ENCODE measurements at regions not wholly inside any gene's neighbourhood (a gene's known extent, or its start where the extent isn't known, plus 50 kb on each side); places are given as distances from the start of the nearest gene placed in this dataset.

DNA sequence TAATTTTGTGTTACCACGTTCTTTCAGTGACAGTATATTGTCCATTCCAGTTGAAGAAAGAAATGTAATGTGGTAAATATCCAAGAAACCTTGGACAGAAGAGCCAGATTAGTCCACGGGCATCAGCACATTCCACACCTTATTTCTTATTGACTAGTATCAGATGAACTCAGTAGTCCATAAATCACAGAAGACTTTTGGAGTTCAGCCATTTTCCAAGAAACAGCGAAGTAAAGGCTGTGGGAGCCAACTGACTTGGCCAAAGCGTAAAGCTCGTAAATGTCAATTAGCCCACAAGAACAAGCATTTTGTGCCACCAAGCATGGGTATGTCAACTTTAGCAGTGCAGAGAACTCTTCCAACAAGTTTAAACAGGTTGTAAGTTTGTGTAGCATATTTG lies 60.2 kb upstream of the STARD4 start:
- DNase-seq: no peak
- Mint-ChIP-seq H3K27me3 (ENCODE audit: insufficient read depth) (no peaks in the 10 kb centered on the region), H3K4me1 (no peaks in the 10 kb centered on the region), H3K27ac (no peak overlapping the region), H3K36me3 (ENCODE audit: low read depth) (no peaks in the 10 kb centered on the region), H3K9me3 (no peaks in the 10 kb centered on the region), H3K4me3 (no peak overlapping the region)
- no peaks in the 10 kb centered on the region for H3K9me3 ChIP-seq (ENCODE audit: control insufficient read depth, low read length)
- H3K27ac ChIP-seq (ENCODE audit: low read depth, low read length): no peak overlapping the region
- no peak overlapping the region for H3K4me3 ChIP-seq (ENCODE audit: low read length)
- H3K9ac ChIP-seq (ENCODE audit: extremely low read depth, low read length, poor library complexity, severe bottlenecking): no peak overlapping the region
- TF ChIP-seq, protein P1, sequence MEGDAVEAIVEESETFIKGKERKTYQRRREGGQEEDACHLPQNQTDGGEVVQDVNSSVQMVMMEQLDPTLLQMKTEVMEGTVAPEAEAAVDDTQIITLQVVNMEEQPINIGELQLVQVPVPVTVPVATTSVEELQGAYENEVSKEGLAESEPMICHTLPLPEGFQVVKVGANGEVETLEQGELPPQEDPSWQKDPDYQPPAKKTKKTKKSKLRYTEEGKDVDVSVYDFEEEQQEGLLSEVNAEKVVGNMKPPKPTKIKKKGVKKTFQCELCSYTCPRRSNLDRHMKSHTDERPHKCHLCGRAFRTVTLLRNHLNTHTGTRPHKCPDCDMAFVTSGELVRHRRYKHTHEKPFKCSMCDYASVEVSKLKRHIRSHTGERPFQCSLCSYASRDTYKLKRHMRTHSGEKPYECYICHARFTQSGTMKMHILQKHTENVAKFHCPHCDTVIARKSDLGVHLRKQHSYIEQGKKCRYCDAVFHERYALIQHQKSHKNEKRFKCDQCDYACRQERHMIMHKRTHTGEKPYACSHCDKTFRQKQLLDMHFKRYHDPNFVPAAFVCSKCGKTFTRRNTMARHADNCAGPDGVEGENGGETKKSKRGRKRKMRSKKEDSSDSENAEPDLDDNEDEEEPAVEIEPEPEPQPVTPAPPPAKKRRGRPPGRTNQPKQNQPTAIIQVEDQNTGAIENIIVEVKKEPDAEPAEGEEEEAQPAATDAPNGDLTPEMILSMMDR (conservative IDR thresholded peaks at IDR 0.05): no peak
- no peaks in the 10 kb centered on the region for H3K36me3 ChIP-seq (ENCODE audit: control insufficient read depth, insufficient read depth, low read length)
- no peaks in the 10 kb centered on the region for H3K4me1 ChIP-seq (ENCODE audit: control insufficient read depth, insufficient read depth, low read length)
- H3K27me3 ChIP-seq (ENCODE audit: control insufficient read depth, insufficient read depth, low read length, poor library complexity, severe bottlenecking): no peaks in the 10 kb centered on the region
- 92 to 95% methylated on average over 3 to 5 of the region's 5 CpGs for WGBS, 2 experiments (ENCODE audit: insufficient coverage in 1 of 2, insufficient read length in 1 of 2)

DNA sequence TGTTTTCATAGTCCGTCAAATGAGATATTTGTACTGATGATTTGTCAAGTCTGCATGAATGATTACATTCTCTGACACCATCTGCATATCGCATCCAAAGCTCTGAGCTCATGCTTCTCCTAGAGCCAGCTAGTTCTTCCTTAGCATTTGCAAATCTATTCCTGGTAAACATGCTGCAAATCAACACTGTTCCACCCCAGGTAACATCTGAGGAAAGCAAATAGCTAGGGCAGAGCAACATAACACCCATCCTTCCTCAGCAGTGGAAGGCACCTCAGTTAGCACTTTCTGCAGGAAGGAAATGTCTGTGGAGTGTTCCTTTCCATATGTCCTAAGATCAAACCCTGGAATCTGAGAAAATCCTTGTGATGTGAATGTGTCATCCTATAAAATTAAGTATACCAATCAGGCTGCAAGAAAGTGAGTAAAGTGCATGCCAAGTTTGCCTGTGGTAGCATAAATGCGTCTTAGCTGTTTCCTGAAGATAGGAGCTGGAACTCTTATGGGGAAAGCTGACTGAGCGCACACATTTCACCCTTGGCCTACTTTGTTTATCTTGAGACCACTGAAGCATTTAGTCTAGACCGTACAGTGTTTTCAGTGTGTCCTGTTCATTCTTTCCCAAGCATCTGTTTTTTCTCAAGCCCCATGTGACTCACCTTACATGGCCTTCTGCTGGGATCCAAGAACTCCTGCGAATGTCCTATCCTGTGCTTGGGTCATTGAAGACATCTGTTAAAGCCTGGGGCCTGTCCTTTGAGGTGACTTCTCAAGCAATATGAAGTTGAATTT lies 50.9 kb upstream of the STARD4 start:
- no peak overlapping the region for H3K4me3 ChIP-seq (ENCODE audit: low read length)
- WGBS, 2 experiments (ENCODE audit: insufficient coverage in 1 of 2, insufficient read length in 1 of 2): 96 to 97% methylated on average over 5 to 6 of the region's 6 CpGs
- H3K36me3 Mint-ChIP-seq (ENCODE audit: low read depth): no peaks in the 10 kb centered on the region
- peak overlapping the region; percentile 30 for H3K27ac Mint-ChIP-seq
- DNase-seq: no peak
- no peak overlapping the region for H3K9ac ChIP-seq (ENCODE audit: extremely low read depth, low read length, poor library complexity, severe bottlenecking)
- H3K9me3 ChIP-seq (ENCODE audit: control insufficient read depth, low read length): no peaks in the 10 kb centered on the region
- TF ChIP-seq, protein P1 (conservative IDR thresholded peaks at IDR 0.05): no peak
- H3K27ac ChIP-seq (ENCODE audit: low read depth, low read length): no peak overlapping the region
- no peaks in the 10 kb centered on the region for H3K36me3 ChIP-seq (ENCODE audit: control insufficient read depth, insufficient read depth, low read length)
- H3K27me3 ChIP-seq (ENCODE audit: control insufficient read depth, insufficient read depth, low read length, poor library complexity, severe bottlenecking): no peaks in the 10 kb centered on the region
- no peaks in the 10 kb centered on the region for H3K4me1 Mint-ChIP-seq
- no peaks in the 10 kb centered on the region for H3K27me3 Mint-ChIP-seq (ENCODE audit: insufficient read depth)
- no peaks in the 10 kb centered on the region for H3K4me1 ChIP-seq (ENCODE audit: control insufficient read depth, insufficient read depth, low read length)
- H3K9me3 Mint-ChIP-seq: peaks cover 7% of the 10 kb centered on the region
- H3K4me3 Mint-ChIP-seq: no peak overlapping the region

DNA sequence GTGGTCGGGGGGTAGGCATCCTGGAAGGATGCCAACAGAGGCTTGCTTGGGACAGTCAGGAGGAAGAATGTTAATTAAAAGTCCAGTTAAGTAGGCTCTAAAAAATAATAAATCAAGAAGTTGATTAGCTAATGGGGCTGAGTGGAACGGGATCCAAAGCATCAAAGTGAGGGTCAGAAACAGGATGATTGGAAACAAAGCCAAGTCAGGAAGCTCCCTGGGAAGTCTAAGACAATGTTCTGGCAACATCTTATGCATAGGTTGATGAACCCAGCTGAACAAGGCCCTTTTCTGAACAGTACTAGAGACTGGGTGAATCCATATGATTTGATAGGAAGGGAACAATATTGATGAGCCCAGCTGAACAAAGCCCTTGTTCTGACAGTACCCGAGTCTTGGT lies 50.2 kb upstream of the STARD4 start:
- WGBS, 2 experiments (ENCODE audit: insufficient coverage in 1 of 2, insufficient read length in 1 of 2): 84 to 91% methylated on average over 3 of the region's 3 CpGs
- H3K4me1 ChIP-seq (ENCODE audit: control insufficient read depth, insufficient read depth, low read length): no peaks in the 10 kb centered on the region
- Mint-ChIP-seq H3K9me3 (peaks cover 7% of the 10 kb centered on the region), H3K27me3 (ENCODE audit: insufficient read depth) (no peaks in the 10 kb centered on the region), H3K4me1 (no peaks in the 10 kb centered on the region), H3K4me3 (no peak overlapping the region), H3K27ac (no peak overlapping the region), H3K36me3 (ENCODE audit: low read depth) (no peaks in the 10 kb centered on the region)
- TF ChIP-seq, protein P1 (conservative IDR thresholded peaks at IDR 0.05): no peak
- H3K4me3 ChIP-seq (ENCODE audit: low read length): no peak overlapping the region
- no peak for DNase-seq
- no peaks in the 10 kb centered on the region for H3K27me3 ChIP-seq (ENCODE audit: control insufficient read depth, insufficient read depth, low read length, poor library complexity, severe bottlenecking)
- no peak overlapping the region for H3K27ac ChIP-seq (ENCODE audit: low read depth, low read length)
- H3K36me3 ChIP-seq (ENCODE audit: control insufficient read depth, insufficient read depth, low read length): no peaks in the 10 kb centered on the region
- H3K9ac ChIP-seq (ENCODE audit: extremely low read depth, low read length, poor library complexity, severe bottlenecking): no peak overlapping the region
- no peaks in the 10 kb centered on the region for H3K9me3 ChIP-seq (ENCODE audit: control insufficient read depth, low read length)
